NK-92 (cell line): ENCODE measurements at regions not wholly inside any gene's neighbourhood (a gene's known extent, or its start where the extent isn't known, plus 50 kb on each side); places are given as distances from the start of the nearest gene placed in this dataset.

ENCODE experiments used
- DNase-seq: peaks from one replicate; lab custom pipeline; 2025; ENCODE audit not compliant: unreplicated experiment; lab: John Stamatoyannopoulos, UW

- DNase-seq: no peak
Observed at GRCh38 chr11:128232588-128232987, 354.8 kb downstream of the ETS1 start.

DNA sequence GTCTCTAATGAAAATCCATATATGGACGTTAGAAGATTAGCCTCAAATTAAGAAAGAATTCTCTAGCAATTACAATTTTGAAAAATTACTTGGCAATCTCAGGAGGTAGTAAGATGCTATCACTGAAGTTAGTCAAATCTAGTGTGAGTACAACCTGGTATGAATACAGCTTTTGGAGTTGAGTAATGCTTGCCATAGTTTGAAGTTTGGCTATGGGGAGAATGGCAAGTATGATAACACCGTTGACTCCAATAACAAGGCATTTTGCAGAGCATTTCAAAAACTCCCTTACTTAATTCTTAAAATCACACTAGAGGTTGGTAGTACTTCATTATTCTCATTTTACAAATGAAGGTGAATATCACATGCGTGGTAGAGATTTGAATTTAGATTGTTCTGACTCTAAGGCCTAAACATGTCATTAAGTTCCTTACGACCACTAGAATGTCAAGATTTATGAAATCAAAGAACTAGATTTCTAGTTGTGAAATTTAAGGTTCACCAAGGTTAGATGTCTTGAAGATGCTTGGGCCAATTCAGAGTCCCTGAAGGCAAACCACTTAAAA, 355.4 kb downstream of the ETS1 start:
- DNase-seq: no peak

GRCh38 chr11:128227466-128227865, 359.9 kb downstream of the ETS1 start:
- DNase-seq: no peak

DNA sequence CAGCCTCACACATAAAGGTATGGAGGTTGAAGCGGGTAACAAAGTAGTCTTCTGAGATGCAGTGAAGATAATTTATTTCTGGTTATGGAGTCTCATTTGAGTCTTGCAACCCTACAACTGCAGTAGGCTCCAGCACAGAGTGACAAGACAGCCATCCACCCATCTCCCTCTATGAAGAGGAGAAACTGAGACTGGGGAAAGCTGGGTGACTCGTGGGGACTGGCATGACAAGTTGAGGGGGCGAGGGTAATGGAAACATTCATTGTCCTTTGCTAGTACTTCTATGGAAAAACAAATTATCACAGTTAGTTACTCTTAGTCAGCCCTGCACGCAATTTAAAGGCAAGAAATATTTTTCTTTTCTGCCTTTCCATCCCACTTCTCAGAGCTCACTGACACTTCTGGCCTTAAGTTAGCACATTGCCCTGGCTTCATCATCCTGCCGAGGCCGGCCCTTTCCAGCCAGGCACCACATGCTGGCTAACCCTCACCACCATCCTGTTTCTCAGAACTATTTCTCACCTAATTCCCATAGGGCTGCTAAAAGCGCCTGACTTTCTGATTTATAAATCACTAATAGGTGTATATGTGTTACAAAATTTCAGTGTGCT, 361.1 kb downstream of the ETS1 start:
- no peak for DNase-seq

- no peak for DNase-seq
Observed at GRCh38 chr11:128222245-128222884, 365.0 kb downstream of the ETS1 start.

GRCh38 chr11:128219731-128220120, 367.6 kb downstream of the ETS1 start:
- no peak for DNase-seq

- no peak for DNase-seq
Observed at GRCh38 chr11:128216198-128216597, 371.2 kb downstream of the ETS1 start.

DNA sequence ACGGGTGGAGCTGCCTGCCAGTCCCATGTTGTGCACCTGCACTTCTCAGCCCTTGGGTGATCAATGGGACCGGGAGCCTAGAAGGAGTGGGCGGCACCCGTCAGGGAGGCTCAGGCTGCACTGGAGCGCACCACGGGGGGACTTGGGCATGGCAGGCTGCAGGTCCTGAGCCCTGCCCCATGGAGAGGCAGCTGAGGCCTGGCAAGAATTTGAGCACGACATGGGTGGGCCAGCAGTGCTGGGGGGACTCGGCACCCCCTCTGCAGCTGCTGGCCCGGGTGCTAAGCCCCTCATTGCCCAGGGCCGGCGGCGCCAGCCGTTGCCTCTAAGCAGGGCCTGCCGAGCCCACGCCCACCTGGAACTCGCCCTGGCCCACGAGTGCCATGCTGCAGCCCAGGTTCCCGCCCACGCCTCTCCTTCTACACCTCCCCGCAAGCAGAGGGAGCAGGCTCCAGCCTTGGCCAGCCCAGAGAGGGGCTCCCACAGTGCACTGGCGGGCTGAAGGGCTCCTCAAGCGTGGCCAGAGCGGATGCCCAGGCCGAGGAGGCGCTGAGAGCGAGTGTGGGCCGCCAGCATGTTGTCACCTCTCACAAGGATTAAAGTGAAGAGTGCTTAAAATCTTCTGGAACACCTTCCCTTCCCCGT, 372.0 kb downstream of the ETS1 start:
- DNase-seq: no peak

- DNase-seq: no peak
Observed at GRCh38 chr11:128214263-128214662, 373.1 kb downstream of the ETS1 start.

GRCh38 chr11:128213461-128213860, 373.9 kb downstream of the ETS1 start:
- no peak for DNase-seq

GRCh38 chr11:128212324-128212723, 375.0 kb downstream of the ETS1 start:
- DNase-seq: no peak

DNA sequence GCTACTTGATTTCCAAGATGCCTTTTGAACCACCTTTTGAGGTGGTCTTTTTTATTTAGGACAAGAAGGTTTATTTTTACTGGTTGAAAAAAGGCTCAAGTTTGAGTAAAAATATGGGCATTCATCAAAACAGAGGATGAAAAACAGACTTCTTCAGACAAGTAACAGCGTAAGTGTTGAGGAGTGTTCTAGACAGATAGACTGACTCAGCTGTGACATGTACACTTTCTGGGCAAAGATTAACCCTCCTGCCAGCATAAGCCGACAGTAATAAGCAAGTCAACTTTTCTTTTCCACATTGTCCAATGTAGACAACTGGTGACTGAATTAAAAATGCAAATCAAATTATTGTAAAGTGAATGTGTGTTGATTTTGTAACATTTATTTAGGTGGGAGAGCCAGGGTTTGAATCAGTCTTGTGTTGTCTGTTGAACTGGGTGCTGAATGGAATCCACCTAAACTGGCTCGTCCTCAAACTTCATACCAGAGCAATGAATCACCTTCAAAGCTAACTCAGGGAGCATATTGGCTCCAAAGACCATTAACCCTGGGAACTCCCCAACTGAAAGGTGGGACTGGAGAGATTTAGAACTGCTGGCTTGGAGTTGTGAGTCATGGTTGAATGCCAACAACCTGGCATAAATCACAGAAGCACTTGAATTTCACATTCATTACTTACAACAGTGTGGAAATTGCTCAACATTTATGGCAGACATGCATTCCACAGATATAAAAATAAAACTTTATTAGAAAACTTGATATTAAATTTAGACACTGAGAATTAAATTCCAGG, 377.0 kb downstream of the ETS1 start:
- no peak for DNase-seq

DNA sequence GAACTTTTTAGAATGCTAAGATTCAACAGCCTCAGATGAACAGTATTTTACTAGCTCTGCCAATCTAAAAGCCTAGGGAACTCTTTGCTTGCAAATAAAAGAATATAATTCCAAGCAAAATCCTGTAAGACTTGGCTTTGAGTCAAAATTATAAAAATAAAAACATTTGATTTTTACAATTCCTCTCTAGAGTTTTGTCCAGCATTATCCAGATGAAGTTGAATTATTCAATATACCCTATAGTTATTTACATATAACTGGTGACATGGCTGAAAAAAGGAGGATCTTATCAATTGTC, 378.3 kb downstream of the ETS1 start:
- DNase-seq: no peak

- no peak for DNase-seq
Observed at GRCh38 chr11:128208329-128209137, 378.8 kb downstream of the ETS1 start.

- no peak for DNase-seq
Observed at GRCh38 chr11:128207861-128208321, 379.5 kb downstream of the ETS1 start.

- no peak for DNase-seq
Observed at GRCh38 chr11:128206461-128206860, 380.9 kb downstream of the ETS1 start.

DNA sequence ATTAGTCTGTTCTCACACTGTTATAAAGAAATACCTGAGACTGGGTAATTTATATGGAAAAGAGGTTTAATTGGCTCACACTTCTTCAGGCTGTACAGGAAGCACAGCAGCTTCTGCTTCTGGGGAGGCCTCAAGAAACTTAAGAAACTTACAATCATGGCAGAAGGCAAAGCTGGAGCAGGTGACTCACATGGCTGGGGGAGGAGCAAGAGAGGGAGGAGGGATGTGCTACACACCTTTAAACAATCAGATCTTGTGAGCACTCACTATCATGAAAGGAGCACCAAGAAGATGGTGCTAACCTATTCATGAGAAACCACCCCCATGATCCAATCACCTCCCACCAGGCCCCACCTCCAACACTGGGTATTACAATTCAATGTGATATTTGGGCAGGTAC, 381.6 kb downstream of the ETS1 start:
- DNase-seq: no peak

- DNase-seq: no peak
Observed at GRCh38 chr11:128204898-128205297, 382.5 kb downstream of the ETS1 start.

DNA sequence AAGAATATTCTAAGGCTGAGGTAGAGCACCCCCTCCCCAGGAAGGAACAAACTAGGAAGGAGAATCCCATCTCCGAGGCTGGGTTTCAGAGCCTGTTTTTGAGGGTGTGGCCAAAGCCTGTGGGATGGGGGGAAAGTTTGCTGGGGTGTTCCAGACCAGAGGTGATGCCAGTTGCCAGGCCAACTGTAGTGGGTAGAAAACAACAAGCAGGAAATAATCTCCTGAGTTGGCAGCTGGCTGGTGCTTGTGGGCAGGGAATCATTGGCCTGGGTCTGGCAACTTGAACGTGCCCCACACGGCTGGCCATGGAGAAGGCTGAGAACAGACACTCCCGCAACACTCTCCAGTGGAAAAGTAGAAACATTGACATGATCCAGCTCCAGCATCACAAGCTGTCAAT, 385.6 kb downstream of the ETS1 start:
- DNase-seq: no peak

DNA sequence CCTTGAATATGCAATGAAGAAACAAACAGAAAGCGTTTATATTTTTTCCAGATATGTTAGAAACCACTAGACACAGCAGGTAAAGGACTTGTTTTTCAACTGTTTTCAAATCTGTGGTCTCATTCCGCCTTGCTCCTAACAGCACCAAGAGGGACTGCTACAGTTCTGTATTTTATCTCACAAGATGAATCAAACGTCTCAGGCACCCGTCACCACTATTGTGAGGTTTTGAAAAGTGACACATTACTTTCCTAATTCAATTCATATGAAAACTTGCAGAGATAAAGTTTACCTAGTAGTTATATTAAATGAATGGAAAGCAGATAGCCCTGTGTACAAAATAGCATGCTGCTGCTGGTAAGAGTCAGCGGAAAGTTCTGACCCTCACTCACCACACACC, 386.3 kb downstream of the ETS1 start:
- DNase-seq: no peak

DNA sequence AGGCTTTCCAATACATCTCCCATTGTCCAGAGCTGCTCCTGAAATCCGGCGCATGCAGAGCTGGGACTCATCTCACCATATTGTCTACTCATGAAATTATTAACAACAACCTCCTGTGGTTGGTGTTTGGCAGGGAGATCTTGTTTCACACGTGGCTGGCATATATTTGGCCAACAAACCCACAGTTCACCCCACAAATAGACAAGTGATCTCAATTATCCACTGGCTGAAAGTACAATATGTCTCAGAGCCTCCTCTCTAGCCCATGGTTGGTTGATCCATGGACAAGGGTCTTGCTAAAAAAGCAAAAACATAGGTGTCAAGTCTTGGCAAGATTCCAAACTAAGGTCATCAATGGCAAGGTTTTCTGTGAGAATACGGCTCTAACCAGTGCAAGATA, 386.9 kb downstream of the ETS1 start:
- no peak for DNase-seq
